HG02938 (cell line): ENCODE measurements at regions not wholly inside any gene's neighbourhood (a gene's known extent, or its start where the extent isn't known, plus 50 kb on each side); places are given as distances from the start of the nearest gene placed in this dataset.

Experiments used
- ATAC-seq: cut with Tn5 transposase; IDR thresholded peaks from one replicate; pipeline ENCODE4 v1.9.1; 2021; ENCODE audit warnings: mild to moderate bottlenecking, moderate library complexity; ENCODE audit not compliant: unreplicated experiment

DNA sequence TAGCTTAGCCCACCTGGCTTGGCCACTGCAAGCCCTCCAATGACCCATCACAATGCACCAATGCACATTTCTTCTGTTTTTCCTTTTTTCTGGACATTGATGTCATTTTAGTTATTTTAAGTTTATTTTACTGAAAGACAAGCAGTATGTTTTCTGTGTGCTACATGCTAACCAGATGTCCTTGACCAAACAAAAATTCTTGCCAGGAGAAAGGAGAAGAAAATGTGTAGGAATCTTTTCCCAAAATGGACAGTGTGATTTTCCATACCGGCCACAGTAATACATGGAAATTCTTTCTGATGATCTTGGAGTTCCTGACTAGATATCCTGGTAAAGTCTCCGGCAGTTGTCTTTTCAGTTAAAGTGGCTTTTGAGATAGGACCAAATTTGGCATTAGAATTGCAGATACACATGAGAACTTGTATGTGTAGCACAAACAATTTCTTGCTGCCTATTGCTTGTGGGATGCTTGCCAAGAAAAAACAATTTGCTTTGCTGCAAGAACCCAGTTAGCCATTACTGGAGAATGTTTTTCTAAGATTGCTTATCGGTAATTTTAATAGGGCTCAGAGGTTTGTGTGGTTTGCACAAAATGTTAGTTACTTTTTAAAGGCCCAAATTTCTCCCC is 696.5 kb upstream of the CITED2 start:
- ATAC-seq = no peak

DNA sequence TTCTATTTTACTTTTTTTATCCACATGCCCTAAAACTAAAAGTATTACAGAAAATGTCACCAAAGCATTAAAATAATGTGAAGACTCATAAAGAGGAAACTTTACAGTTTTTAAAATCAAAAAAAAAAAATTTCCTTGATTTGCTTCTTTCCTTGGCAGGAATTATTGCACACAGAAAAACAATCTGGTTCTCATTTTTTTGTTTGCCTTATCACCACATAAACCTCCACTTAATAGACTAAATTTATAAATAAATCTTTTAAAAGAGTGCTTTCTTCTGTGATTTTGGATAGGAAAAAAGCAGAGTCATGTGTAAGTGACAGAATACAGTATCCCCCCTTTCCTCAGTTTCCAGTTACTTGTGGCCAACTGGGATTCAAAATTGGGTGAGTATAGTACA is 695.1 kb upstream of the CITED2 start:
- no peak for ATAC-seq

DNA sequence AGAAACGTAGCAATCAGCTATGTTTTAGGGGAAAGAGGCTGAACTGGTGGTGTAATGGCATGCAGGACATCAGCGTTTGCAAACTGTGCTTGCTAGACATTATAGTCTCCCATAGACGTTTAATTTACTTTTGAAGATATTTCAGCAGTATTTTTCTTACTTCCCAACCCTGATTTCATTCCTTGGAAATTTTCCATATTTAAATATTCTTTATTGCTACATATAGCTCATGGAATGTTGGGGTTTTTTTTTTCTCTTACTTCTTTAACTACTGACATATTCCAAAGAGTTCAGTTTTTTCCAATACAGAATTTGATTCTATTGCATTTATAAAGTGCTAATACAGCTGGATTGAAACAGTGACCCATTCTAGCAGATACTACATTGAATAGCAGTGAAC is 694.4 kb upstream of the CITED2 start:
- ATAC-seq = no peak

DNA sequence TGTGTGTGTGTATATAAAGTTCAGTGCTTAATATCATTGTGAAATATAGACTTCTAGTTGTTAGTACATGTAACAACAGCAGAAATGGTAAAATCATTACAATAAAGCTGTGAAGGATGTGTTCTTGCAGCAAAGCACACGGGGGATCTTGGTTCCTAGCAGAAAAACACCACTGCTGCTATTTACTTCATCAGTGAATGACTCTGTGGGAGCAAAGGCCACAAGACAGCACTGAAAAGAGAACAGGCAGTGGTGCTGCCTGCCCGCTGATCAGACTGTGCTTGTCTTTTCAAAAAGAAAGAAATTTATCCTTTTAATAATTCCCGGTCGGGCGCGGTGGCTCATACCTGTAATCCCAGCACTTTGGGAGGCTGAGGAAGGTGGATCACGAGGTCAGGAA is 689.9 kb upstream of the CITED2 start:
- no peak for ATAC-seq

DNA sequence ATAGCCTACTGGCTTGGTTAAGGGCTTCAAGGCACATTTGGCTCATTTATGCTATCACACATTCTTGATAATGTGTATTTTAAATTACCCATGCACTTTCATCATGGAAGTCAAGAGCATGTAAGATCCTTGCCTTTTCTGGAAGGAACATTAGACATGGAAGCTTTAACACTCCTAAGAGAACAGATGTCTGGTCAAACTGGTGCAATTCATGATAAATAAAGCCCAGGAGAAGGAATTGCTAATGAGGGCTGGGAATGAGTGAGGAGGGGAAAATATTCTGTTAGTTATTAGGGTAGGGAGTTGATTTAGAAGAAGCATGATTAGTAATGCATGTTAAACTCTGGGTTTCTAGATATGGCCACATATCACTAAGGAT is 688.6 kb upstream of the CITED2 start:
- no peak for ATAC-seq

DNA sequence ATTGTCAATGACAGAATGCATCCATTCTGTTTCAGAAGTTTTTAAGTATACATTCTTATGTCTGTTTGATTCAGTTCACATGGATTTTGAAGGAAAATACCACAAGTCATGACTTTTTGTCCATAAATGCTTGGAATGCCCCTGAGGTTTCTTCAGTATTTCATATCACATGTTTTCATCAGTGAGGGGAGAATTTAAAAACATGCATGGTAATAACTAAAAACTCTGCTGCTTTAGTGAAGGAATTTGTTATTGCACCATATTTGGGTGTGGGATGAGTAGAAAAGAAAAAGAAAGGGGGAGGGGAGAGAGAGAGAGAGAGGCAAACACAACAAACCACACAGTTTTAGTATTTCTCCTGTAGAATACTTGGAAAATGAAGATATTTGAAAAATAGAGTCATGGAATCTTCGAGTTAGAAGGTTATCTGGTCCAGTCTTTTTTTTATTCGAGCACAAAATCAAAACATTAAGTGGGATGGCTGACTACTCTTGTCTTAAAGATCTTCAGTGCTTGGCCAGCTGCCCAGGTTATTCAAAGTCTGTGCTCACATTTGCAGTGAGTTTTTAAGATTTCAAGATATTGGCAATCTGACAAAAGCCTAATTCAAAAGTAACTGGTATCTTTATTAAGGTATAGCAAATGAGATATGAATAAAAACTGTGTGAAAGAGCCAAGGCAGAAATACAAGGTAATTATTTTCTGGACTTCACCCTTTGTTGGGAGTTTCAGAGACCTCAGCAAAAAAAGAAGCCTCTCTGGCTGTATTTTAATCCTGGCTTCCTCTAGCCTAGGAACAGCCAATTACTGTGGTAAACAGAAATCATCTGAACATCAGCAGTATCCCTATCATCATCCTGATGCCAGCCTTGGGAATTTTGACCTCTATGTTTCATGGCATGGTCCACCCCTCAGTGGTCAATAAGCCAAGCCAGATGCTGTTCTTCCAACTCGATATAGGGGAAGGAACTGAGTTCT is 687.9 kb upstream of the CITED2 start:
- no peak for ATAC-seq

DNA sequence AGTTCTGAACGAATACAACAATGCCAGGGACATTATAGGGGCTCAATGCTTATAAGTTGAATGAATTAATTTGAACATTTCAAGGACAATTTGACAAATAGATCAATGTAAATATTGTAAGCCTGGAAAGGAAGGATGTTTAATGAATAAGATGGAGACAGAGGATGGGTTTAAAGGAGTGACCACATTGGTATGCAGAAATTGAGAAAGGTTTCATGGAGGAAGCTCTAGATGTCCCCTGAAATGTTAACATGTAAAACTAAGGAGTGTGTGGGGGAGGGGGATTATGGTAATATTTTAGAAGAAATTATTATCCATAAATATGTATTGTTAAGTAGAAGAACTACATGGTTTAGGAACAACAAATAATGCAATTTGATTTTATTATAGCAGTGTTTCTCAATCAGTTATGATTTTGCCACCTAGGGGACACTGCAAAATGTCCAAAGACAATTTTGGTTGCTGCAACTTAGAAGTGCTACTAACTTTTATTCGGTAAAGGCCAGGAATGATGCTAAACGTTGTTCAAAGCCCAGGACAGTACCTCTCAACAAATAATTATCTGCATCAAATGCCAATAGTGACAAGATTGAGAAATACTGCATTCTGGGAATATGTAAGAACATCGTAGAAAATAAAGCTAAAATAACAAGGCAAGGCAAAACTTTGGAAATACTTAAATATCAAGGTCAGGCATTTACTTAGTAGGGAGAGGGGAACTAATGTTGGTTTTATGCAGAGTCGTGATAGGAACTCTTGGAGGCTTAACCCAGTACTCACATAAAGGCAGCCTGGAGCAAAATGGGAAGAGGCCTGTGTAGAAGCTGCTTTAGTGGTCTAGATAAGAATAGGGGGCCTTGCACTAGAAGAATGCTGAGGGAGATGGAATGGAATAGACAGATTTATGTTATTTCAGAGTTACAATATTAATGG is 686.9 kb upstream of the CITED2 start:
- ATAC-seq = no peak

DNA sequence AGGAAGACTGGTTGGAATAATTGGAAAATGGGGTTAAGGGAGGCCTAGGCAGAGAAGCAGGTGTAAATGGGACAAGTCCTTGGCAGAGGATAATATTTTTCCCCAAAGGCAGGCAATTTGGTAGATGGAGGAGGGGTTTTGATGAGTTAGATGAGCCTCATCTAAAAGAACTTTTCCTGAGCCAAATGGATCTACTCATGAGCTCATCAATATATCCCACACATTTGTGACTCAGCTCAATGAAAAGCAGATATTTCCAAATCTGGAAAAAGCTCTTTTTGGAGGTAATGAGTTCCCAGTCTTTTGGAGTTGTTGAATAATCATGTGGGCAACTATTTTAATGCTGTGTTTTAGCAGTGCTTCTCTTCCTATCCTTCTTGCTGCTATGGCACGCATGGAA is 685.5 kb upstream of the CITED2 start:
- no peak for ATAC-seq

DNA sequence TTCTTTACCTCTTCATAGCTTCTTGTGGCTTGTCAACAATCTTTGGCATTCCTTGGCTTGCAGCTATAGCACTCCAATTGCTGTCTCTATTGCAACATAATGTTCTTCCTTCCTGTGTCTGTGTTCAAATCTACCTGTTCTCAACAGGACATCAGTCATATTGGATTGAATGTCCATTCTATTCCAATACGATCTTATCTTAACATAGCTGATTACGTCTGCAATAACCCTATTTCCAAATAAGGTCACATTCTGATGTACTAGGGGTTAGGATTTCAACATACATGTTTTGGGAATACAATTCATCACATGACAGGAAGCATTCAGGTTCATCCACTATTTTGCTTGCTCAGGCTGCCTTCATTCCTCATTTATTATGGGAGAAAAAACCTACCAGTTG is 684.4 kb upstream of the CITED2 start:
- ATAC-seq = no peak

DNA sequence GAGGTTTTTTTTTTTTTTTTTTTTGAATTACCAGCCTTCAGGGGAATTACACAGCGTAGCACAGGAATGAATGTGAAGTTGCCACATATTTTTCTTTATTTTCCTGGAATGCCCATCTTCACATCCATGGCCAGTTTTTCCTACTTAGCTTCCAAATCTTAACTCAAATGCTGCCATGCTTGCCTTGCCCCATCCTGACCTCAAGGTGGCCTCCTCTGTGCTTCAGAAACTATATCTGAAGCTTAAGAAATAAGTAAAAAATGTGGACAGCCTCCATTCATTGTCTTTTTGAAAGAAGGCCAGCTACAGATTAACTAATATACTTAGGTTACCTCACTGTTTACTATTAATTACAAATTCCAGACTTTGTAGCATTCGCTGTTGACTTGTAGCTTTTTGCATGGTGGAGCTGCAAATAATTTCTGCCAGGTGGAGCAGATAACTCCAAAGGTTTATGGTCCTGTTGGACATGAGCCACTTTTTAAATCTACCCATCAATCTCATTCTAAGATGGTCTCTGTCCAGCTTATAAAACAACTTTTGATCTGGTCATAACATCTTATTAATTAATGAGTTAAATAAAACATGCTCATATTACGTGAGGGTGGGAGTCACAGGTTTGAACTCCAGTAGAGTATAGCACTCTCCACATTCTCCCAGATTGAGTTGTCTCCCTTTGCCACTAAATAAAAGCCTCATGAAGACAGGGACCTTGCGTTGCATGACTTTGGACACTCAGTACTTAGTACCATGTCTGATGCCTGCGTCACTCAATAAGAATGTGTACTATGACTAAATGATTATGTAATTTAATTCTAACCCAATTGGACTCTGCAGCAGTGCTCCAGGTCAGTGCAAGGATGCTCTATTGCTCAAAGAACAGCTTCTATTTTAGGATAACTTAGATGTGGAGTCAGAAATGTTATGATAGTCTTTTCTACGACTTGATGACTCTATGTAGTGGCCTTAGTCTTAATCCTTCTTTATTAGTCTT is 678.6 kb upstream of the CITED2 start:
- ATAC-seq = no peak

DNA sequence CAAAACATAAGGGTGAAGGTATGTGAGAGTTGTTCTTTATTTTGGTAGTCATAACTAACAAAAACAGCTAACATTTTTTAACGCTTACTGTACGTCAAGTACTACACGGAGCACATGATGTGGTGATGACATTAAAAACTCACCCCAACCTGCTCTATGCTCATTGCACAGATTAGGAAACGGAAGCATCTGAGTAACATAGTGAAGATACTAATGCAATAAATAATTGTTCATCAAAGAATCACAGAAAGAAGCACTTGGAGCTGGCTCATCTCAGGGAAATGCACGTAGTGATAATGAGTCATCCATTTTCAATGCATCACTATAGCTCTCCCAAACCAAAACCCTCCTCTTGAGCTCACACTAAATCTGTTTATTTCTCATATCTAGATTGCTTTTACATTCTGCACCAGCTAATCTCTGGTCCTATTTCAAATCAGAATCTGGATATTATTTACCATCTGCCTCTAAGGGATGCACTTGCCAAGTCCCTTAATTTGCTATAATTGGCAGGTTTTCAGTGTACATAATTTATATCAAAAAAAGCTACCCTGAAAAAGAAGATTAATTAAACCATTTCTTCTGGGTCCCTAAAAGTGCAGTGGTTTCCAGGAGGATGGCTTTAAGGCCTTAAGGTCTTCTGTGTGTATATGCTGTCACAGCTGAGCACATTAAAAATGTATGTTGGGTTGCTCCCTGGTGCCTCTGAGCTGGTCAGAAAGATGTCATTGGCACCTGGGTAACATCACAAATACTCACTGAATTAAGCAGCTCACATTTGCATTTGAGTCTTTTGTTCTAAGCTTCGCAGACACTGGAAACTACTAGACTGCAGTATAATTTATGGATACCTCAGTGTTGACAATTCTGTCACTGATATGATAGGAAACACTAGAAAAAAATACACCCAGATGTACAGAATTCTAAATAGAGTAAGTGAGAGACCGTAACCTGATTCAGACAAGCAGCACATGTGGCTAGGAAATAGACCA is 677.4 kb upstream of the CITED2 start:
- ATAC-seq = no peak

DNA sequence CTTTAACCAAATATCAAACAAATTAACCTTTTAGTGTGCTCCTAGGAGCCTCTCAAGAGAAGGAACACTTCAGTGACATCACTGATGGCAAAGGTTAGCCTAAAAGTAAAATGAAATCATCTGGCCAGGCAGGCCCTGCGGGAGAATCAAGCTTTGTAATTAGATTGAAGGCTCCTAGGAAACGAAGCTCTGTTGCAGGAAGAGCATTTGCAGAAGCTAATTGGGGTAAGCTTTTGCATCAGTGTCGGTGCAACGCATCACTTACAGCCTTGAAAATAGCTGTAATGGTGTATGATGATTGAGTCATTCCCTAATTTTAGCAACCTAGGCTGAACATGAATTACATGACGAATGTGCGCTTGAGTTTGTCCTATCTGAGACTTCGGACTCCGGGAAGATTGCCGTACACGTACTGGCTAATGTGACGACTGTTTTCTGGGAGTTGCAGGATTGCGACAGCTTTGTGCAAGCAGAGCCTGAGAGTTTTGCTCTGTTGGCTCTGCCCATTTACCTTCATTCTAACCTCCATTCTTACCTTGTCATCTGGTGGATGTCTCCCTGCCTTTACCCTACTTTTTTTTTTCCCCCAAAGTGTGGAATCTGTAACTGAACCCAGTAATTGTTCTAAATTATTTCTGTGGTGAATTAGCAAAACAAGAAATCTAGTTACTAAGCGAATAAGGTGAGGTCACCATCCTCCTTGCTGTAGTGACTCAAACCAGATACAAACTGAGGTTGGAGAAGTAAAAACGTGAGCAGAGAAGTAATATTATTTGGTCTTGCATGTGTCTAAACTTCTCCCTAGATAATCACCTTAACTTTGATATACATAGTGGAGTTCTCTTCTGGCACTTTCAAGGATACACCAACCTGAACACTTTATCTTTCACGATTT is 675.9 kb upstream of the CITED2 start:
- ATAC-seq = no peak

DNA sequence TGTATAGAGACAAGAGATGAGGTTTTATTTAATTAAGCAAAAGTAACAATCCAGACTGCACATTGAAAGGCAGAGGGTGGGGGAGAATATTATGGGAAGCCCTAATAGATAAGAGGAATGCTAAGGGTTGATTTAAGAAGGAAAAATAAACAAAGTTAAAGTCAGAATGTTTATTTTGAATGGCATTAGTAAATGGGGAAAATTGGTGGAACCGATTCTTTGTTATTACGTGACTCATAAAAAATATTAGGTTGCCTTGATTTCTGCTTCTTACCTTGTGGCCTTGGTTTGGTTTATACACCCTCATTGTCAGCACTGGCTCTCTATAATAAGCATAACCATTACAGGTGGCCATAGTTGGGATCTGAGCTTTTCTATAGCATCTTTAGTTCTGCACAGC is 674.8 kb upstream of the CITED2 start:
- ATAC-seq = no peak

DNA sequence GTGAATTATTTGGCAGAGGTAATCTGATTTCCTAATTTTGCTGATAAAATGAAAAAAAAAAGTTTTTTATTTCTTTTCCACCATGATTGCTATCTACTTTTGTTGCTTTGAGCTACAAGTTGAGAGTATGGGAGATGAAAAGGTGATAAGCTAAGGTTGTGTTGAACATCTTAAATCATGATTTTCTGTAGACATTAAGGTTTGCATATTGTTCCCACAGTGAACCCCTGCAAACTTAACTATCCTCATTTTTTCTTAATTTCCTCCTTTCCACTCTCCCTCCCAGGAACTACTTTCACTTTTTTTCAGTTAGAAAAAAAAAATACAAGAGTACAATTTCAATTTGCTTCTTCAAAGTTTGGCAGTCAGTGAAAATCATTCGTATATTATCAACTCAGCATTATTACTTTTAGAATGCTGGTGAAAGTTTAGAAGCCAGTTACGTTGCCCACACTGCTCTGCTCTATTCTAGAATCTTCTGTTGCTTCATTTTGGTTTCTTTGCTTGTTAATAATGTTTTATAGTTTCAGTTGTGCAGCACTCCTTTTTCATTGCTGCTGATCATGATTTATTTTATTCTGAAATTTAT is 673.8 kb upstream of the CITED2 start:
- ATAC-seq = no peak

DNA sequence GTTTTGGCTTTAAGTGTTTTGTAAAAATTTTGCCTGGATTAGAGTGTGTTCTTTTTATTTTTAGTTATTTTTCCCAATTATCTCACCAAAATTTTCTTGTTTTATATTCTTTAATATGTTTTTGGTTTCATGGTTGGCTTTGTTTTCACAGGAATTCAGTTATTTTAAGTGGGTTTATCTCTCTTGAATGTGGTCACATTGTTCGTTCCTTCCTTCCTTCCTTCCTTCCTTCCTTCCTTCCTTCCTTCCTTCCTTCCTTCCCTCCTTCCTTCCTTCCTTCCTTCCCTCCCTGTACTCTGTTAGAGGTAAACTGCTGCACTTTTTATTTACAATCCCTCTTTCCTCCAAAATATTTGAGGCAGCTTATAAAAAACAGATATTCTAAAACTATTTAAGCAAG is 672.9 kb upstream of the CITED2 start:
- ATAC-seq = no peak

DNA sequence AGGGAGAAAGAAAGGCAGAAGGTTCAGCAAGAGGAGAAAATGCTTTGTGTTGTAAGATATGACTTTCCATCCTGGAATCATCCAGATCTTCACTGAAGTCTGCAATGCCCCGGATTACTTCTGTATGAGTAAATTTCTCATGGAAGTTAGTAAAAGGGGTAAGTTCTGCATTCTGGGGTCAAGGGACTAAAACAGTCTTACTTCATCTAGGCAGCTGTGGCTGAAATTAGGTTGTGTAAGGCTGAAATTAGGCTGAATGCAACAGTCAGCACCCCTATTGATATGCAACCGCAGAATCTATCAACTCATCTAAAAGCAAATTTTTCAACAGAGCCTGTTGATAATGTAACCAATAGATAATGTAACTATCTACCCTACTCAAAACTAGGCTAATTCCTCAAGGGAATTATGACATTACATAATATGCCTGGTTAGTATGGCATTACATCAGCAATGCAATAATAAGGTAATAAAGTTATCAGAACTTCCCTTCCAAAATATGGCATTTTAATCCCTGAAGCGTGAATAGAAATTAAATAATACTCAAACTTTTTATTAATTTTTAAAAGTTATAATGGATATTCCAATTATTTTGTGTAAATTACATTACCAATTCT is 671.7 kb upstream of the CITED2 start:
- no peak for ATAC-seq

DNA sequence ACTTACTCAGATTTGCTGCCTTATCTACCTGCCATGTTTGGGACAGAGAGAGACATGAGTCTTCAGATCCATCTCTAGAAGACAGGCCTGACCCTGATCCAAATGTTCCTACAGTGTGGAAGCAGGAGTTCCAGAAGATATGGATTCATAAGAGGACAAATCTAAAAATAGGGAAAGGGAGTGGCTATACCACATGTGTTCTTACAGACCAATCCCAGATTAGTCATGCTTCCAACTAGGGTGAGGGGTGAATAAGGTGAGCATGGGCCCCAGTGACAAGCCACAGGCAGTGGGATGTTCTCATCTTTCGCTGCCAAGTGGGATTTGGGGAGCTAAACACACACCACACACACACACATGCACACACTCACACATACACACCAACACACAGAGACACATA is 670.7 kb upstream of the CITED2 start:
- no peak for ATAC-seq
